ENCODE measurements at regions not wholly inside any gene's neighbourhood (a gene's known extent, or its start where the extent isn't known, plus 50 kb on each side); places are given as distances from the start of the nearest gene placed in this dataset.

GRCh38 chr6:105767541-105767940 is 318.6 kb upstream of the PRDM1 start:
- TF ChIP-seq CTCF (conservative IDR thresholded peaks at IDR 0.05; ENCODE audit: low read length) (no peak), EZH2phosphoT487 (IDR thresholded peaks at IDR 0.05; ENCODE audit: borderline replicate concordance, low read depth, low read length) (no peak)

Measured in OCI-LY7 (cell line).